ENCODE measurements at regions not wholly inside any gene's neighbourhood (a gene's known extent, or its start where the extent isn't known, plus 50 kb on each side); places are given as distances from the start of the nearest gene placed in this dataset.
"Not testable (repeated sequence)": the region's sequence is repeated elsewhere in the genome, so short reads cannot be mapped to it uniquely, and the experiment has no call there.

DNA sequence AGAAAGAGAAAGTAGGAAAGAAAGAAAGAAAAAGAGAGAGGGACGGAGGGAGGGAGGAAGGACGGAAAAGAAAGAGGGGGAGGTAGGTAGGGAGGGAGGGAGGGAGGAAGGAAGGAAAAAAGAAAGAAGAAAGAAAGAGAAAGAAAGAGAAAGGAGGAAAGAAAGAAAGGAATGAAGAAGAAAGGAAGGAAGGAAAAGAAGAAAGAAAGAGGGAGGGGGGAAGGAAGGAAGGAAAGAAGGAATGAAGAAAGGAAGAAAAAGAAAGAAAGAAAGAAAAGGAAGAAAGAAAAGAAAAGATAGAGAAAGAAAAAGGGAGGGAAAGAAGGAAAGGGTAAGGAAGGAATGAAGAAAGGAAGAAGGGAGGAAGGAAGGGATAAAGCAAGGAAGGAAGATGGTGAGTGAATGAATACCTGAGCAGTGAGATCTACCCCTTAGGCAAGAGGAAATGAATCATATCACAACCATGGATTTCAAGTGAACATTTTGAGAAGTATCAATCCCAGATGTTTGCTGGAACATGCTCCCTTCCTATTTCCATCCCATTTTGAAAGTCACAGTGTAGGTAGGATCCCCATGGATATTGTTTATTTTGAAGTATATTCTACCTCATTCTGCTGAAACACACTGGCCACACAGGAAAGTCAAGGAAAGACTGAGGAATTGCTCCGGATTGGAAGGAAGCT is 639.4 kb upstream of the TBX3 start:
- DNase-seq (ENCODE audit: low read depth, low spot score), result no peak

DNA sequence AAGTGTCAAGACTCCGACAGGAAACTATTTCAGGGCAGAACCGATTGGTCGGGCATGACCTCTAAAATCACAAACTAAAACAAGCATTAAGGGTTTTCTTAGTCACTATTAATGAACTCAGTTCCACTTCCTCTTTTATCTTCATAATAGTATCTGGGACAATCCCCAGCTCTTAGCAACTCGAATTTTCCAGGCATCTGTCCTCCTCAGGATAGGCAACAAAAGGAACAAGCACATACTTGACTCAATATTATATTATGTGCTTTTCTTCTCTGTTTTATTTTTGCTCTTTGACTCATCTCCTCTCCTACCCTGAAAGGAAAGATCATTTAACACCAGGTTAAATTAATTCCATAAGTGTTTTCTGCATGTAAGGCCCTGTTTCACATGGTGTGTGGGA is 638.3 kb upstream of the TBX3 start:
- DNase-seq (ENCODE audit: low read depth, low spot score), result no peak

DNA sequence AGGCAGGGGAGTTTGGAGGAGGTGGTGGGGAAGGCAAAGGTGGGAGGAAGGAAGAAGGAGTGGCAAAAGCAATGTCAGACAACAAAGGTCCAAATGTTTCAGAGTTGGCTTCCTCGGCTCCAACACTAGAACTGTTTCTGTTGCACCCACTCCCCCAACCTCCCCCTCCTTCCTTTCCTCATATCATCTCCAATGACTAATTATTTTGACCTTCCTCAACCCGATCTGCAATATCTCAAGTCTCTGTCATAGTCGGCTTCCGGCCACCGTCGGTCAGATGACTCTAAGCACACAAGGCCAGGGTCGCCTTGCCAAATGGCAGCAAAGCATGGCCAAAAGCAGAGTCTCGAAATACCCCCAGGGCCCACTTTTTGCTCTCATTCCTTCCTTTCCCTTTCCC is 637.0 kb upstream of the TBX3 start:
- no peak for DNase-seq (ENCODE audit: low read depth, low spot score)

DNA sequence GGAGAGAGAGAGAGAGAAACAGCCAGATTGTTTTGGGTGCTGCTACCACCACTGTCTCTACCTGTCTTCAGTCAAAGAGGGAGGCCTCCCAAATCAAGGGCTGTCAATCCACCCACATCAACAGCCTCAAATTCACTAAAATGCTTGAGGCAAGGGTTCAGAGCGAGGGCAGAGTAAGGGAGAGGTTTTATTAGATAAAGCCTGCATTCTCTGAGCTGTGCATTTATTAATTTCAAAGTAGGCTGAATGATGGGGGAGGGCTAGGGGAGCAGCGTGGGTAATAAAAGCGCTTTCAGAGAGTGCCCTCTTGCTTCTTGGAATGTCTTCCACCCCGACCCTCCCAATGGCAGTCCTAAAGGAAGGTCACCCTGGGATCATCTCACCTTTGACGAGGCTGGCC is 636.5 kb upstream of the TBX3 start:
- no peak for DNase-seq (ENCODE audit: low read depth, low spot score)

DNA sequence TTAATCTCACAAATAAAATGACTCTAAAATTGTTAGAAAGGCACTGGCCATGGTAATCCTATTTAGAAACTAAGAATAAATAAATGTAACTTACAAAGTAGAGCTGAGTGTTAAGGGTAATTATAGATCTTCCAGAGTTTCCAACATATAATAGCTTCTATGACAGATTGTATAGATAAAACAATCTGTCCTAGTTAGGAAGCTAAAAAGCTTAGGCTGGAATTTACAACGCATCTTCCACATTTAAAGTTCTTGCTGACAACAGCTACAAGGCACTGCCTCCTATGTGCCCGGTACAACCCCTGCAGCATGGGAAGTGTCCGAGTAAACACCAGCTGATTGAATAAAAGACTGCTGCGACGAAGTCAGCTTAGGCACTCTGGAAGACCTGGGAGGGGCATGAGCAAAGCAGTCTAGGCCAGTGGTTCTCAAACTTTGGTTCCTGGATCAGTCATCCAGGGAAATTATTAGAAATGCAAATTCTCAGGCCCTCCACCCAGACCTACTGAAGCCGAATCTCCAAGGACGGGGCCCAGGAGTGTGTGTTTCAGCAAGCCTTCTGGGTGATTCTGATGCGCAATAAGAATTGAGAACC is 635.6 kb upstream of the TBX3 start:
- no peak for DNase-seq (ENCODE audit: low read depth, low spot score)

DNA sequence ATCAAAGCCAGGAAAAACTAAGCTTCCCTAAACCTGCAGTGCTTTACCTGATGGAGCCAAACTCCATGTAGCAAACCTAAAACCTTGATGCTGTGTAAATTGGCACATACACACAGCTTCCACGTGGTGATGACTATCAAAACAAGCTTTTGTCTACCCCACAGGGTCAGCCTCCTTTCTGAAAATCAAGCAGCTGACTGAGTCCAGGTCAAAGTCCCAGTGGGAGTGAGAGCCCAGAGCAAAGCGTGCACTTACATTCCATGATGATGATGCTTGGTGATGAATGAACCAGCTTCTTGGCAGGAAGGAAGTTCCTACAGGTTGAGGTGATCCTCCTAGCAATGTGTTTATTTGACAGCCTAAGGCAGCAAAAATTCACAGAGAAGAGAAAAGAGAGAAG is 630.0 kb upstream of the TBX3 start:
- peak; percentile 67 for DNase-seq (ENCODE audit: low read depth, low spot score)

DNA sequence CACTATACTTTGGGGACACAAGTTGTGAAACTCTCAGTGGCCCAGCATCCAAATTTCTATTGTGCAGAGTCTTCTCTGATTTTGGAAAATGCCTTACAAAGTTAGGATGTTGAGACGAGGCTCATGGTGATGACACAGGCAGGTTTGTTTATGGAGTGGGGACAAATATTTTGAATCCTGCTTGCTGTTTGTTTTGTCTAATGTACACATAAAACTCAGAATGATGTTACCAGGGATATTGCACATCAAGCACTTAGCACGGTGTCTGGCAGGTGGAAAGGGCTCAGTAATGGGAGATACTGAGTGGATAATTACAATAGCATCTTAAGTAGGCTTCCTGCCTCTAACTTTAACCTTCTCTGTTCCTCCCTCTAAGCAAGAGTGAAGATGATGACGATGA is 628.9 kb upstream of the TBX3 start:
- DNase-seq (ENCODE audit: low read depth, low spot score), result no peak

DNA sequence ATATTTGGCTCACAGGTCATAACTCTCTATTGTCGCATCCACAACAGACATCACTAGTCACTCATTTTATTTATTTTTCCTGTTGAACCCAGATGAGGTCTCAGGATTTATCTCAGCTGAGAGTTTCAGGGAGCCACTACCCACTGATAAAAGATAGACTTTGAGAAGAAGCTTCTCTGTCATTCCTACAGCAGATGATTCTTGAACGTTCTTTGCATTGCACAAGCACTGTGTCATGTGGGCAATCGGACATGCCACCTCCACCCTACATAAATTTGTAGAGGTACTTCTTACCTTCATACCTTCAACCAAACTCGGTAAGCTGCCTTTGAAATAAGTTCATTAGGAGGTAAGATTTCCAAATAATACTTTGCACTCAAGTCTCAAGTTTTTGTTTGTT is 627.9 kb upstream of the TBX3 start:
- no peak for DNase-seq (ENCODE audit: low read depth, low spot score)

DNA sequence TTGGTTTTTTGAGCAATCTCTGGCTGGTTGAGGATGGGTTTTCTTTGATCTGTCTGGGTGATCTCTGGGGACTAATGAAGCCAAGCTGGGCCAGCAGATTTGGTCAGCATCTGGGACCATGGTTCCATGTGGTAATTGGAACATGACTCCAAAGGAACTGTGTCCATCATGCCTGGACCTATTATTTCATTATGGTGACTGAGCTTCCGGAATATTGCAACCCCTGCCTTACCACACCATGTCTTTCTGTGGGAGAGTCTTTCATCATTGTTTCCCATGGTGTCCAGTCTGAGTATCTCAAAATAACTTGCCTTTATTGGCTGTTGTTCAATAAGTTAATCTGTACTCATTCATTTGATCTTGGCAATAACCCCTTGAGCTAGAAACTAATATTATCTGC is 624.9 kb upstream of the TBX3 start:
- DNase-seq (ENCODE audit: low read depth, low spot score), result no peak

DNA sequence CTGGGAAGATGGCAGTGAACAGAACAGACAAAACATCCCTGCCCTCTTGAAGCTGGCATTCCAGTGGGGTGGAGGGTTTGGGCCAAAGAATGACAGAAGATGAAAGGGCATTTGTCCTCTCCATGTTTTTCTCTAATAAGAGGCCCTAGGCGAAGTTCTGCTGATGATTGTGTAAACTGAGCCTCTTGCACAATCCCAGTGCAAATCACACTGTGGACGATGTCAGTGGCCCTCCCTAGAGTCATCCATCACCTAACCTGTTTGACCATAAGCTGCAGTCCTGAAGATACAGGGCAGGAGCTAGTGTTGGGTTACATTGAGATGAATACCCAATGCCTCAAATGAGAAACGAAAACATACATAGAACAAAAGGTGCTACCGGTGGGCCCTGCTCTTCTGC is 622.4 kb upstream of the TBX3 start:
- no peak for DNase-seq (ENCODE audit: low read depth, low spot score)

DNA sequence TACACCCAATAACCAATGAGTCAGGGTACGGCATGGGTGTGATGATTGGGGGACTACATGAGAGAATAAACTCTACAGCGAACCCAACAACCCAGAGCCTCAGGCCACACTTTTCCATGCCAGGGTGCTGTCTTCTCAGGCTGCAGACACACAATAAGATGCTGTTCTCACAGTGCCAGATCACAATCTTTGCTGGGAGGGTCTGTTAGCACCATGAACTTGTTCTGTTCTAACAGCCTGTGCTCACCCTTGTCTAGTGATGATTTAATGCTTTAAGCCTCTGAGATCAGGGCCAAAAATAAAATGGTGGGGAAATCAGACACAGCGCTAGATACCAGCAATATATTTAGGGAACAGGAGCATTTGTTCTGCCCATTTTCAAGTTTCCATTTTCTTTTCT is 621.9 kb upstream of the TBX3 start:
- no peak for DNase-seq (ENCODE audit: low read depth, low spot score)

DNA sequence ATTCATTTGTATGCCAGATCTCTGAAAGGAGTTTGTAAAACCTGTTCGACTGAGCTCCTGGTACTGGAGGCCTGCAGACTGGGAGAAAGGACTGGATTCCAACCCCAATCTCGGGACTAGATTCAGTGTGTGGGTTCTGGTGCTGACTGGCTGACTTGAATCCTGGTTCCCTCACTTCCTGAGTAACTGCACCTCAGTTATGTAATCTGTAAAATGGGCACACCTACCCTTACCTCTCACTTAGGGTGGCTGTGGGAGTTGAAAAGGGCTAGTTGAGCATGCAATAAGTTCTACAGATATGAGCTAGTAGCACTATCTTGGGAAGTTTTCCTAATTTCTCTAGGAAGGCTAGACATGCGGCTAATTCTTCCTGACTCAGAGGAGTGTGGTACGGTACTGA is 621.3 kb upstream of the TBX3 start:
- no peak for DNase-seq (ENCODE audit: low read depth, low spot score)

DNA sequence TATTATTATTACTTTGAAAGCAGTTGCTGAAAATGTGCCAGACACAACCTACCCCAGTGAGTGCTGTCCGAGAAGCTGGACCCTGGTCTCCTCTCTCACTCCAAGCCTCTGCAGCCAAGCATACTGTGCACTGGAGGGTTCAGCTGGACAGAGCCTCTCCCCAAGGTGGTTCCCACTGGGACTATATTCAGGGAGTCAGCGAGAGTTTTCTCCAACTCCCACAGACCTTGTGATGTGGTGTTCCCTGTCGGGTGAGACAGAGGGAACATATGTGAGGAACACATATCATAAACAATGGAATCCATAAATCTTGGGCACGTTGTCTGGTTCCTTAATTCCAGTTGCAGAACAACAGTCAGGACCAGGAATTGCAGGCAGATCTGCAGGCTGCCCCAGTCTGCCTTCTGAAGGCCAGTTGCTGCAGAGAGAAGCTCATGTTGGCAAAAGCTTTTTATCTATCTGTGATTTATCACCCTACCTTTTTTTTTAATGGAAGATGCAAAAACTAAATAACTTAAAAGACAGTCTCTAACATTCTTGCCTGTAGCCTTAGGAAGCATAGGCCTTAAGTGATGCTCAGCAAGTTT is 619.8 kb upstream of the TBX3 start:
- DNase-seq (ENCODE audit: low read depth, low spot score), result no peak

DNA sequence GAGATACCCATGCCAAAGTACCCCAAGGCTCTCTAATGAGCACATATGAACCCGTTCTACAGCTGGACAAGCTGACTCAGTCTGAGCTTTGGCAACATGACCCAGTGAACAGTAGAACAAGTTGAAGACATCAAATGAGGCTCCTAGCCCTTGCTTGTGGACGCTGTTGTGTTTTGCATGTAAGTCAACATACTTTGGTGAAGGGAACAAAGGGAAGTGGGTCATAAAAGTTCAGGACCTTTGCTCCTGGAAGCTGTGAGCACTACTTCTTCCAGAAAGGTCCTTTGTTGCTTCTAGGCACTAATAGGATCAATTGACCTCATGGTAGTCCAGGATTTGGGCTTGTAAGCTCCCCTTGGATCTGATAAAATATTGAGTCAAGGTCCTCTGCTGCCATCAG is 613.5 kb upstream of the TBX3 start:
- DNase-seq (ENCODE audit: low read depth, low spot score), result no peak

DNA sequence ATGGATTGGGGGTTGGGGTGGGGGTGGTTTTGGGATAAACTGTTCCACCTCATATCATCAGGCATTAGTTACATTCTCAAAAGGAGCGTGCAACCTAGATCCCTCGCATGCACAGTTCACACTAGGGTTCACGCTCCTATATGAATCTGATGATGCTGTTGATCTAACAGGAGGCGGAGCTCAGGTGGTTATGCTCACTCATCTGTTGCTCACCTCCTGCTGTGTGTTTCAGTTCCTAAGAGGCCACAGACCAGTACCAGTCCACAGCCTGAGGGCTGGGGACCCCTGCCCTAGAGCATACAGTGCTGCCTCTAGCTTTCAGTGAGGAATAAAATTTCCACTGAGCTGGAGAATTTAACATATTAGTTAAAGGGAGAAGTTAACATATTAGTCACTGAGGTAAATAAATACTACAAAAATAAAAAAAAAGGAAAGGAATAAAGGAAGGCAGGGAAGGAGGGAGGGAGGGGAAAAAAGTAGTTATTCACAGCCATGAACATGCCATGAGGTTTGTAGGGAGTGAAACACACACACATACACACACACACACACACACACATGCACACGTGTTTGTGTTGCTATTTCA is 612.7 kb upstream of the TBX3 start:
- DNase-seq (ENCODE audit: low read depth, low spot score), result no peak

DNA sequence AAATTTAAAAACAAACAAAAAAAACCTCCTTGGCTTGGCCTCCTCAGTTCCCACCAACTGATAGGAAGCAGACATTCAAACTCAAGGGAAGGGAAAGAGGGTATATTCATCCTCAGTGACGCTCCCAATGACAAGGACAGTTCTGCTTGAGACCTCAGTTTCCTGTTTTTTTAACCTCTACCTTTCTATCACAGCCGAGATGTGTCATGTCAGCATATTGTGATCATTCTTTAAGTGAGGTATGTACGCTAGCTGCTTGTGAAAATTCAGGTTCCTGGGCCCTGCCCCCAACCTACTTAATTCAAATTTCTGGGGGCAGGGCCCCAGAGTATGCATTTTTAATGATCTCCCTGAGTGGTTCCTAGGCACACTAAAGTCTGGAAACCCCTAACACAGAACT is 611.9 kb upstream of the TBX3 start:
- DNase-seq (ENCODE audit: low read depth, low spot score), result no peak

DNA sequence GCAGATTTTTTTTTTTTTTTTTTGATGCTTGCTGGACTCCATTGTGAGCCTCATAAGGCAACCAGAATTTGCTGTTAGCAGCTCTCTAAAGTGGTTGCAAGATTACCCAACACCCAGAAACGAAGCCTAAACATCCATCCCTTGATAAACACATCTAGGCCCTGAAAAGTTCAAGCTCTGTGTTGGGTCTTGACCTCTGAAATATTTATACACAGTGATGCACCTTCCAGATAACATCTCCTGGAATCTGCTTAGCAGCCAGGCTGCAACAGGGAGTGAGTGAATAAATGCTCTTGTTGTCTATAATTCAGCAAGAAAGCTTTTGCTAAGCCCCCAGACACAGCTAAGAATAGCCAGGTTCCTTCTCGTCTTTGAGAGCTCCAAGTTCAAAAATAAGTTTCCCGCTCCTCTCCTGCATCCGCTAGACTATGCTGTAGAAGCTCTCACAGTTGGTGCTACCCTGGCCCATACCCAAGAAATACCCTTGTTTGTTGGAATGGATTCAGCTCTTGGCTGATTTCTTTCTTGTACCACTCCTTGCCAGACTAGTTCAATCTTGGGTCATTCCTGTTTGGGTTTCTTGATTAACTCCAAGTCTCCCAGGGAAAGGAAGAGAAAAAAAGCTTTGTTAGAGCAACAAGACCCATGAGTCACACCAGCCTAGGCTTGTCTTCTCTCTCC is 610.6 kb upstream of the TBX3 start:
- no peak for DNase-seq (ENCODE audit: low read depth, low spot score)

DNA sequence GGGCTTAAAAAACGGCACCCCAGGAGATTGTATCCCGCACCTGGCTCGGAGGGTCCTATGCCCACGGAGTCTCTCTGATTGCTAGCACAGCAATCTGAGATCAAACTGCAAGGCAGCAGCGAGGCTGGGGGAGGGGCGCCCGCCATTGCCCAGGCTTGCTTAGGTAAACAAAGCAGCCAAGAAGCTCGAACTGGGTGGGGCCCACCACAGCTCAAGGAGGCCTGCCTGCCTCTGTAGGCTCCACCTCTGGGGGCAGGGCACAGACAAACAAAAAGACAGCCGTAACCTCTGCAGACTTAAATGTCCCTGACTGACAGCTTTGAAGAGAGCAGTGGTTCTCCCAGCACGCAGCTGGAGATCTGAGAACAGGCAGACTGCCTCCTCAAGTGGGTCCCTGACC is 601.5 kb upstream of the TBX3 start:
- not testable (repeated sequence) for DNase-seq (ENCODE audit: low read depth, low spot score)

DNA sequence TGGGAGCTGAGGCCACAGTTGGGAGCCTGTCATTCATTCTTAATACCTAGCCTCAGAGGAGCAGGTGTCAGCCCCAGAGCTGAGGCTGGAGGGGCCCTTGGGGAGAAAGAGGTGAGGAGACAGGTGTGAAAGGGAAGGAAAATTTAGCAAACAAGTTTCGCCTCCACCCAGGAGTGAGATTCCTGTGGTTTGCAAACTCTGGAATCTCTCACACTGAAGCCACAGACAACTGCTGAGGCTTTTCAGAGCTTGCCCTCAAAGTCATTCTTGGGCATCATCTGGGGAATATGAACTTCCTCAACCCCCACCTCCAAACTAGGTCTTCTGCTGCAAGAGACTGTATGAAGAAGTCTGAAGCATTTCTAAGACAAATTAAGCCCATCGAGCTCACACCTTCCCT is 589.5 kb upstream of the TBX3 start:
- DNase-seq (ENCODE audit: low read depth, low spot score), result no peak

DNA sequence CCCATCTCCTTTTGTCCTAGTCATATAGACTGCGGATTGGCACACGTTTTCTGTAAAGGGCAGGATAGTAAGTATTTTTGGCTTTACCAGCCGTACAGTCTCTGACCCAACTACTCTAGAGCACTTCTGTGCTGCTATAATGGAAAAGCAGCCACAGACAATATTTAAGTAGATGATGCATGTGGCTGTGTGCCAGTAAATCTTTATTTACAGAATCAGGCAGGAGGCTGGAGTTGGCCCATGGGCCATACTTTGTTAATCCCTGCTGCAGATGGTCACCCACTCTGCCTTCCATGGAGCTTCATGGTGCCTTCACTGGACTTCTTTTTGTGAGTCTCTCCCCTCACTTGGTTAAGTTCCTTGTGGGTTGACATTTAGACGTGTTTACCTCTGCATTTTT is 584.5 kb upstream of the TBX3 start:
- DNase-seq (ENCODE audit: low read depth, low spot score), result no peak

DNA sequence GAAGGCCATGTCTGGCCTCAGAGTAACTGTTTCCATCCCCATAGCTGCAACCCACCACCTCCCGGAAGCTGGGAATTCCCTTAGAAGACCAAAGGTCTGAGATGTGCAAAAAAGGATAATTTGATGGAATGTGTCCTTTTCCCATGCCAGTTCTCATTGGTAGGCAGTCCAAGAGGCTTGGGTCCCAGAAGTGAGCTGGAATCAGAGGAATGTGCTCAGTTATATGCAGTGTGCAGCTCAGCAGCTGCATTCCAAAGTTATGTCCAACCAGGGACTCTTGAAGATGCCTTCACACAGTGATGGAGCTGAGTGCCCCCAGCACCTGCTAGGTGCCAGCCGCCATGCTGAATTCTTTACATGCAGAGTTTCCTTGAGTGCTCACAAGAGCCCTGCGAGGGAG is 583.9 kb upstream of the TBX3 start:
- no peak for DNase-seq (ENCODE audit: low read depth, low spot score)

DNA sequence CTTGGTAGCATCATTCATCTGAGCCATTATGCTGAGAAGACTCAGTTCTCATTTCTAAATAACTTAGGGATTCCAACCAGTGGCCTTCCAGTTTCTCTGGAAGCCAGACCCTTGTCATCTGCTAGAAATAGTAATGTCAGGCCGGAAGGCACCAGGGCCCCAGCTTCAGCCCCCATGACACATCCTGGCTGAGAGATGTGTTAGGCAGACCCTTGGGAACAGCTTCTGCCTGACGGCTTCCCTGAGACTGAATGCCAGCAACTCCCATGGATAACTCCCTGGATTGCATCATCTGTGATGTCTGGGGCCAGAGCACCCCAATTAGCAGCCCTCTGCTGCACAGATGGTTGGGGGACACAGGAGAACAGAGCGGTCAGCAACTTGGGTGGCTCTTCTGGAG is 583.5 kb upstream of the TBX3 start:
- DNase-seq (ENCODE audit: low read depth, low spot score), result no peak

DNA sequence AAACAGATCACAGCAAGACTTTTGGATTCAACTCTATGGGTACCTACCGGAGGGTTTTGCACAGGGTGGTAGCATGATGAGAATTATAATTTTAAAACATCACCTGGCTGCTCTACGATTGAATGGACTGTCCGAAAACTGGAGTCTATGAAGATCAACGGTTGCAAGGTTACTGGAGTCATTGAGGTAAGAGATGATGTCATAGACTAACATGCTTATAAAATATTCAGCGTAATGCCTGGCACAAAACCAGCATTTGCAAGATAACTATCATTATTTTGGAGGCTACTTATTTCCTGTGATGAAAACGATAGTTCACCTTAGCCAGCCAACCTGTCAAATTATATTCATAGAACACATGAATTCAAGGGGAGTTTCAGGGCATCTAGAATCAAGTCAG is 580.6 kb upstream of the TBX3 start:
- DNase-seq (ENCODE audit: low read depth, low spot score), result no peak

Data from smooth muscle cell of the brain vasculature (primary cell).